H1 (cell line): ENCODE measurements at regions not wholly inside any gene's neighbourhood (a gene's known extent, or its start where the extent isn't known, plus 50 kb on each side); places are given as distances from the start of the nearest gene placed in this dataset.

Experiments used
- CTCF ChIA-PET: fragments of 300-600 bp; sonication (Branson Sonifier 250); formaldehyde crosslinking; loops from one replicate; lab custom pipeline; 2021; ENCODE audit not compliant: partially characterized antibody; lab: Charles Lee
- POLR2A ChIA-PET: fragments of 300-600 bp; sonication (Branson Sonifier 250); formaldehyde crosslinking; loops from one replicate; lab custom pipeline; 2021; ENCODE audit warnings: inconsistent platforms; ENCODE audit not compliant: partially characterized antibody; lab: Charles Lee
- DNase-seq, 2 experiments: peaks; one replicate each; pipeline versions ENCODE4 v3.0.0 to v3.0.0-alpha.2; 2010 to 2022; ENCODE audit warnings: low spot score in 2 of 2, low read depth in 1 of 2, mixed read lengths in 1 of 2
- FAIRE-seq: peaks from 2 replicates; lab custom pipeline; 2011; peaks lifted over from hg19 to GRCh38; lab: Jason Lieb, UNC
- H2AFZ ChIP-seq: 2 replicates; pipeline ENCODE4 v1.8.1; 2012; ENCODE audit warnings: low read length, inconsistent platforms
- H2AK5ac ChIP-seq: 2 replicates; pipeline ENCODE4 v1.6.1; 2013; ENCODE audit warnings: low read depth, low read length
- H2BK120ac ChIP-seq: replicated peaks from 2 replicates; pipeline ENCODE3; 2013; ENCODE audit warnings: low read depth, low read length, inconsistent platforms
- H2BK12ac ChIP-seq: 2 replicates; pipeline ENCODE4 v1.6.1; 2013; ENCODE audit warnings: low read depth, low read length
- H2BK15ac ChIP-seq: 2 replicates; pipeline ENCODE4 v1.6.1; 2013; ENCODE audit warnings: low read length
- H2BK20ac ChIP-seq: 2 replicates; pipeline ENCODE4 v1.6.1; 2013; ENCODE audit warnings: low read length
- H2BK5ac ChIP-seq: 2 replicates; pipeline ENCODE4 v1.6.1; 2013; ENCODE audit warnings: low read depth, low read length
- H3K14ac ChIP-seq: 2 replicates; pipeline ENCODE4 v1.6.1; 2013; ENCODE audit warnings: inconsistent platforms; ENCODE audit not compliant: insufficient read length
- H3K18ac ChIP-seq: 2 replicates; pipeline ENCODE4 v1.6.1; 2013; ENCODE audit warnings: low read length; ENCODE audit errors: extremely low read depth
- H3K23ac ChIP-seq: 2 replicates; pipeline ENCODE4 v1.6.1; 2013; ENCODE audit warnings: inconsistent platforms; ENCODE audit not compliant: insufficient read length
- H3K23me2 ChIP-seq: 2 replicates; pipeline ENCODE4 v1.6.1; 2013; ENCODE audit warnings: low read depth, low read length
- H3K27ac ChIP-seq: 2 replicates; pipeline ENCODE4 v1.6.1; 2011; ENCODE audit warnings: low read depth, low read length, inconsistent platforms
- H3K27me3 ChIP-seq, 4 experiments: replicated peaks in 1 of 4; 1 replicate in 1 of 4; 2 replicates in 3 of 4; pipeline versions ENCODE4 v1.6.1 to v1.8.1; 2011 to 2013; ENCODE audit warnings: low read length in 3 of 4, mild to moderate bottlenecking in 3 of 4, inconsistent platforms in 2 of 4, mixed read lengths in 2 of 4, moderate library complexity in 1 of 4; ENCODE audit not compliant: control insufficient read depth in 3 of 4, insufficient read depth in 3 of 4; ENCODE audit errors: extremely low read depth in 1 of 4
- H3K36me3 ChIP-seq, 4 experiments: 2 replicates each; pipeline versions ENCODE4 v1.6.1 to v1.8.1; 2011 to 2013; ENCODE audit warnings: mild to moderate bottlenecking in 4 of 4, low read length in 3 of 4, moderate library complexity in 2 of 4, control low read depth in 1 of 4, inconsistent platforms in 1 of 4; ENCODE audit not compliant: insufficient read depth in 4 of 4, control insufficient read depth in 2 of 4
- H3K4ac ChIP-seq: replicated peaks from 2 replicates; pipeline ENCODE3; 2013; ENCODE audit warnings: low read length, low read depth, mixed read lengths, inconsistent platforms; ENCODE audit not compliant: insufficient read length
- H3K4me1 ChIP-seq, 4 experiments: replicated peaks in 1 of 4; 1 replicate in 1 of 4; 2 replicates in 3 of 4; pipeline versions ENCODE4 v1.6.1 to v1.8.1; 2011 to 2013; ENCODE audit warnings: low read length in 3 of 4, inconsistent platforms in 2 of 4, mixed read lengths in 1 of 4; ENCODE audit not compliant: insufficient read depth in 4 of 4, control insufficient read depth in 3 of 4
- H3K4me2 ChIP-seq, 2 experiments: 2 replicates each; pipeline versions ENCODE4 v1.6.1 to v1.8.1; 2011 to 2013; ENCODE audit warnings: low read depth in 2 of 2, low read length in 2 of 2, control low read depth in 1 of 2, inconsistent platforms in 1 of 2, mild to moderate bottlenecking in 1 of 2; ENCODE audit not compliant: insufficient read depth in 1 of 2
- H3K4me3 ChIP-seq, 4 experiments: fragments of 200-600, 300-600 bp in 1 of 4; sonication (generic), shearing (Covaris generic), sonication (Bioruptor Twin) in 1 of 4; 2 replicates each; pipeline versions ENCODE4 v1.5.1 to v1.8.1; 2011 to 2016; ENCODE audit warnings: low read length in 4 of 4, low read depth in 3 of 4, control low read depth in 2 of 4, inconsistent platforms in 2 of 4, mild to moderate bottlenecking in 2 of 4, mixed read lengths in 1 of 4, moderate library complexity in 1 of 4; ENCODE audit not compliant: insufficient read depth in 2 of 4; ENCODE audit errors: extremely low read depth in 1 of 4
- H3K56ac ChIP-seq: replicated peaks from 2 replicates; pipeline ENCODE3; 2013; ENCODE audit warnings: low read depth, mild to moderate bottlenecking, mixed read lengths, low read length, inconsistent platforms; ENCODE audit not compliant: insufficient read length
- H3K79me1 ChIP-seq: 2 replicates; pipeline ENCODE4 v1.6.1; 2013; ENCODE audit warnings: low read depth, low read length, control low read depth
- H3K79me2 ChIP-seq, 2 experiments: 2 replicates each; pipeline versions ENCODE4 v1.6.1 to v1.8.1; 2012 to 2013; ENCODE audit warnings: low read length in 2 of 2, mild to moderate bottlenecking in 2 of 2, inconsistent platforms in 1 of 2; ENCODE audit not compliant: insufficient read depth in 2 of 2, control insufficient read depth in 1 of 2
- H3K9ac ChIP-seq, 4 experiments: replicated peaks in 1 of 4; 1 replicate in 1 of 4; 2 replicates in 3 of 4; pipeline versions ENCODE4 v1.6.1 to v1.8.1; 2011 to 2013; ENCODE audit warnings: low read depth in 3 of 4, low read length in 3 of 4, control low read depth in 2 of 4, mild to moderate bottlenecking in 2 of 4, moderate library complexity in 2 of 4, inconsistent platforms in 1 of 4; ENCODE audit errors: extremely low read depth in 1 of 4
- H3K9me3 ChIP-seq, 2 experiments: 2 replicates each; pipeline versions ENCODE4 v1.6.1 to v1.8.1; 2012 to 2013; ENCODE audit warnings: mild to moderate bottlenecking in 2 of 2, moderate library complexity in 2 of 2, control low read depth in 1 of 2, inconsistent platforms in 1 of 2, low read depth in 1 of 2, low read length in 1 of 2, mixed read lengths in 1 of 2; ENCODE audit not compliant: insufficient read depth in 2 of 2
- H4K20me1 ChIP-seq, 2 experiments: replicated peaks in 1 of 2; 2 replicates each; pipeline versions ENCODE3 to v1.8.1; 2011 to 2013; ENCODE audit warnings: inconsistent platforms in 2 of 2, low read length in 2 of 2, mild to moderate bottlenecking in 1 of 2; ENCODE audit not compliant: insufficient read depth in 2 of 2, control insufficient read depth in 1 of 2
- H4K5ac ChIP-seq: 2 replicates; pipeline ENCODE4 v1.6.1; 2013; ENCODE audit warnings: low read length, low read depth, mixed read lengths, inconsistent platforms; ENCODE audit not compliant: insufficient read length
- H4K8ac ChIP-seq: 2 replicates; pipeline ENCODE4 v1.8.0; 2013; ENCODE audit warnings: mild to moderate bottlenecking, moderate library complexity, low read length, inconsistent platforms; ENCODE audit not compliant: insufficient read depth; ENCODE audit errors: extremely low read depth
- H4K91ac ChIP-seq: replicated peaks from 2 replicates; pipeline ENCODE3; 2013; ENCODE audit warnings: low read length, mixed read lengths, inconsistent platforms; ENCODE audit not compliant: insufficient read length
- BCL11A ChIP-seq, 2 experiments: IDR thresholded peaks; one replicate each; pipeline ENCODE4 v1.6.1; 2011; ENCODE audit warnings: low read depth in 2 of 2, low read length in 2 of 2, mild to moderate bottlenecking in 2 of 2
- CEBPB ChIP-seq: IDR thresholded peaks from 2 replicates; pipeline ENCODE4 v1.6.1; 2012; ENCODE audit warnings: low read depth, low read length
- CHD2 ChIP-seq: IDR thresholded peaks from 2 replicates; pipeline ENCODE4 v1.6.1; 2012; ENCODE audit warnings: low read length, improper control_type of control experiment
- CREB1 ChIP-seq: IDR thresholded peaks from 2 replicates; pipeline ENCODE4 v1.6.1; 2012; ENCODE audit warnings: inconsistent platforms
- CTBP2 ChIP-seq: IDR thresholded peaks from 2 replicates; pipeline ENCODE4 v1.7.0; 2011; ENCODE audit warnings: borderline replicate concordance, mild to moderate bottlenecking, moderate library complexity, mixed read lengths, low read length; ENCODE audit not compliant: insufficient read depth, insufficient read length
- EGR1 ChIP-seq: IDR thresholded peaks from 2 replicates; pipeline ENCODE4 v1.6.1; 2011; ENCODE audit warnings: low read depth, low read length, borderline replicate concordance
- GABPA ChIP-seq: IDR thresholded peaks from 2 replicates; pipeline ENCODE4 v1.6.1; 2011; ENCODE audit warnings: mild to moderate bottlenecking, low read length, moderate library complexity, borderline replicate concordance; ENCODE audit not compliant: insufficient read depth
- JUN ChIP-seq: IDR thresholded peaks from 2 replicates; pipeline ENCODE4 v1.6.1; 2011; ENCODE audit warnings: low read depth, mild to moderate bottlenecking, improper control_type of control experiment, low read length
- KDM1A ChIP-seq: fragments of 200-600, 300-600 bp; sonication (generic); IDR thresholded peaks from 2 replicates; pipeline ENCODE4 v1.7.1; 2016; ENCODE audit warnings: mild to moderate bottlenecking, low read length, borderline replicate concordance
- KDM4A ChIP-seq: IDR thresholded peaks from one replicate; pipeline ENCODE4 v1.7.1; 2012; ENCODE audit warnings: low read depth, mild to moderate bottlenecking, moderate library complexity, low read length, inconsistent platforms; ENCODE audit not compliant: severe bottlenecking
- KDM5A ChIP-seq: fragments of 200-600 bp; IDR thresholded peaks from 2 replicates; pipeline ENCODE4 v1.7.1; 2012; ENCODE audit warnings: mild to moderate bottlenecking, low read length, inconsistent platforms, mixed read lengths
- NRF1 ChIP-seq: IDR thresholded peaks from 2 replicates; pipeline ENCODE4 v1.6.1; 2011; ENCODE audit warnings: mild to moderate bottlenecking, low read depth, low read length, improper control_type of control experiment
- PHF8 ChIP-seq: fragments of 200-600 bp; sonication (generic); conservative IDR thresholded peaks from 2 replicates; pipeline ENCODE4 v1.7.1; 2012; ENCODE audit warnings: low read depth, mild to moderate bottlenecking, inconsistent platforms, low read length, moderate library complexity
- WGBS, 2 experiments: shearing (Covaris generic) in 1 of 2; methylation state at CpG; one replicate each; pipeline versions ENCODE4 v1.1.6 to v1.1.7; 2013 to 2015; ENCODE audit warnings: low lambda C conversion rate in 2 of 2, mixed read lengths in 2 of 2, inconsistent platforms in 1 of 2, low coverage in 1 of 2, missing lambda C conversion rate in 1 of 2; ENCODE audit not compliant: insufficient replicate concordance in 2 of 2, insufficient coverage in 1 of 2, insufficient read length in 1 of 2; ENCODE audit errors: extremely low coverage in 1 of 2, missing lambda C conversion rate in 1 of 2; 5-methylcytosine and 5-hydroxymethylcytosine counted together
- TF ChIP-seq, protein P1 (sequence below): IDR thresholded peaks from 2 replicates; pipeline ENCODE4 v1.6.1; 2012; ENCODE audit warnings: inconsistent platforms

DNA sequence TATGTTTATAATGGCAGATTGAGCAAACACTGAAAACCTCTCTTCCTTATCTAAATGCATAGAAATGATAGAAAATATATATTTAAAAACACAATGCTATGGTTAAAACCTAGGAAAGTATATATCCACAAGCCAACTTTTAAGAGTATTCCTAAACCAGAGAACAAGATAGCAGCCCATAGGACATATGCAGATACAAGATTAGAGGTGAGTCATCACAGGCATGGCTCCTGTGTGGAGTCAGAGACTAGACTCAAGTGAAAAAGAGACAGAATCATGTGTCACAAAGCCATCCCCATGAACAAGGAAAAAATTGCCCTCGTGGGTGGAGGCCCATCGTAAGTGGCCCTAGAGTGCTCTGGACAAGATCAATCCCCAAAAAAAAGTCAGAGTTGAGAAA is 199.4 kb upstream of the PPP2R3A start:
- no peak overlapping the region for H3K9ac ChIP-seq
- no peaks in the 10 kb centered on the region for H3K4me1 ChIP-seq
- H2AK5ac ChIP-seq, result no peak overlapping the region
- H3K23me2 ChIP-seq, result no peaks in the 10 kb centered on the region
- H3K4me3 ChIP-seq, result no peak overlapping the region
- no peak overlapping the region for H2BK15ac ChIP-seq
- no peak overlapping the region for H2BK5ac ChIP-seq
- H3K79me1 ChIP-seq, result no peaks in the 10 kb centered on the region
- H4K20me1 ChIP-seq, result no peaks in the 10 kb centered on the region
- no peak overlapping the region for H2BK20ac ChIP-seq
- no peak overlapping the region for H2AFZ ChIP-seq
- H4K91ac ChIP-seq, result no peak overlapping the region
- no peak overlapping the region for H4K5ac ChIP-seq
- H2BK12ac ChIP-seq, result no peak overlapping the region
- FAIRE-seq, result no peak
- no peak overlapping the region for H3K56ac ChIP-seq
- ChIA-PET CTCF (no interaction called here), POLR2A (no interaction called here)
- WGBS, 2 experiments, result 89% methylated on average over 2 of the region's 2 CpGs; no CpG with 5 or more reads in 1 of the 2 experiments
- H3K14ac ChIP-seq, result no peak overlapping the region
- H3K79me2 ChIP-seq, result no peaks in the 10 kb centered on the region
- H3K4ac ChIP-seq, result no peak overlapping the region
- no peak overlapping the region for H2BK120ac ChIP-seq
- no peak overlapping the region for H4K8ac ChIP-seq
- no peak overlapping the region for H3K23ac ChIP-seq
- H3K18ac ChIP-seq, result no peak overlapping the region
- no peaks in the 10 kb centered on the region for H3K36me3 ChIP-seq
- H3K4me2 ChIP-seq, result no peak overlapping the region
- TF ChIP-seq EGR1, result no peak
- TF ChIP-seq NRF1, result no peak
- no peak for TF ChIP-seq PHF8
- TF ChIP-seq CHD2, result no peak
- TF ChIP-seq CREB1, result no peak
- TF ChIP-seq CTBP2, result no peak
- TF ChIP-seq JUN, result no peak
- TF ChIP-seq BCL11A (IDR thresholded peaks at IDR 0.05; ENCODE audit: low read depth in 2 of 2, low read length in 2 of 2), result no peak
- TF ChIP-seq KDM4A, result no peak
- TF ChIP-seq KDM1A, result no peak
- TF ChIP-seq KDM5A, result no peak
- no peak for TF ChIP-seq CEBPB
- TF ChIP-seq, protein P1, sequence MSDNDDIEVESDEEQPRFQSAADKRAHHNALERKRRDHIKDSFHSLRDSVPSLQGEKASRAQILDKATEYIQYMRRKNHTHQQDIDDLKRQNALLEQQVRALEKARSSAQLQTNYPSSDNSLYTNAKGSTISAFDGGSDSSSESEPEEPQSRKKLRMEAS, result no peak
- no peak for TF ChIP-seq GABPA
- no peaks in the 10 kb centered on the region for H3K27me3 ChIP-seq
- DNase-seq, result no peak
- H3K27ac ChIP-seq, result no peak overlapping the region
- H3K9me3 ChIP-seq, result no peaks in the 10 kb centered on the region
